KMS-11 (cell line): ENCODE measurements at regions not wholly inside any gene's neighbourhood (a gene's known extent, or its start where the extent isn't known, plus 50 kb on each side); places are given as distances from the start of the nearest gene placed in this dataset.

Experiments
- H2AFZ ChIP-seq: fragments of 200-600 bp; sonication (generic); 2 replicates; pipeline ENCODE4 v1.6.1; 2016; ENCODE audit warnings: antibody characterized with exemption, mixed run types, low read depth
- H3K27ac ChIP-seq: fragments of 200-600 bp; sonication (generic); 2 replicates; pipeline ENCODE4 v1.6.1; 2016; ENCODE audit warnings: mild to moderate bottlenecking, mixed run types
- H3K27me3 ChIP-seq: fragments of 200-600 bp; sonication (generic); 2 replicates; pipeline ENCODE4 v1.6.1; 2017; ENCODE audit warnings: mild to moderate bottlenecking, low read depth, mixed run types, moderate library complexity; ENCODE audit not compliant: insufficient read depth
- H3K36me3 ChIP-seq: fragments of 200-600 bp; sonication (generic); 2 replicates; pipeline ENCODE4 v1.6.1; 2017; ENCODE audit warnings: mild to moderate bottlenecking, mixed run types; ENCODE audit not compliant: insufficient read depth
- H3K4me1 ChIP-seq: fragments of 200-600 bp; sonication (generic); 2 replicates; pipeline ENCODE4 v1.6.1; 2016; ENCODE audit warnings: mild to moderate bottlenecking, low read depth, mixed run types; ENCODE audit not compliant: poor library complexity, severe bottlenecking
- H3K4me2 ChIP-seq: fragments of 200-600 bp; sonication (generic); 2 replicates; pipeline ENCODE4 v1.7.0; 2016; ENCODE audit warnings: mild to moderate bottlenecking, mixed run types
- H3K4me3 ChIP-seq: fragments of 200-600 bp; sonication (generic); IDR thresholded peaks from 2 replicates; pipeline ENCODE4 v1.6.1; 2017; ENCODE audit warnings: low read depth, low read length, mixed read lengths; ENCODE audit not compliant: insufficient read depth
- H3K79me2 ChIP-seq: fragments of 200-600 bp; sonication (generic); 2 replicates; pipeline ENCODE4 v1.6.1; 2016; ENCODE audit warnings: low read depth, mixed run types; ENCODE audit not compliant: insufficient read depth
- H3K9ac ChIP-seq: fragments of 200-600 bp; sonication (generic); 2 replicates; pipeline ENCODE4 v1.6.1; 2016; ENCODE audit warnings: mild to moderate bottlenecking, mixed run types
- H4K20me1 ChIP-seq: fragments of 200-600 bp; sonication (generic); 2 replicates; pipeline ENCODE4 v1.6.1; 2016; ENCODE audit warnings: mild to moderate bottlenecking, mixed run types; ENCODE audit not compliant: insufficient read depth
- TF ChIP-seq, protein P1 (sequence below): fragments of 200-600 bp; sonication (generic); conservative IDR thresholded peaks from 2 replicates; pipeline ENCODE4 v1.6.1; 2017; ENCODE audit warnings: low read depth, mild to moderate bottlenecking, antibody characterized with exemption, low read length, moderate library complexity, mixed read lengths

DNA sequence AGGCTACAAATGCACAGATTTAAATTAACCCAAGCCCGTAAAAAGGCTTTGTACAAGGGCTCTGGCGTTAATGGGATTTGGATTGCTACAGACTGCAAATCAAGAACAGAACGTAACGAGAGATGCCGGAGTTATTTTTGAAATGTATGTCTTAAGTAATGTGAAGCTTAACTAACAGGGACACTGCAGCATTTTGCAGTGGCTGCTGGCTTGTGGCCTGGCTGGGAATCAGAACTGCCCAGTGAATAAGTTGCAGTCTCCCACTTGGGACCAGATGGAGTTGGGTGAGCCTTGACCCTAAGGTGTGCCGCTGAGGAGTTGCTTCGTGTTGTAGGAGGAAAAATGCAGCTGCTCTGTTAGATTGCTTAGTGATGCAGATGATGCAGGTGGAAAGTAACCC is 318.4 kb downstream of the DHX15 start:
- H3K4me1 ChIP-seq: no peaks in the 10 kb centered on the region
- no peak overlapping the region for H3K4me3 ChIP-seq
- H3K27me3 ChIP-seq: no peaks in the 10 kb centered on the region
- H3K4me2 ChIP-seq: no peak overlapping the region
- TF ChIP-seq, protein P1, sequence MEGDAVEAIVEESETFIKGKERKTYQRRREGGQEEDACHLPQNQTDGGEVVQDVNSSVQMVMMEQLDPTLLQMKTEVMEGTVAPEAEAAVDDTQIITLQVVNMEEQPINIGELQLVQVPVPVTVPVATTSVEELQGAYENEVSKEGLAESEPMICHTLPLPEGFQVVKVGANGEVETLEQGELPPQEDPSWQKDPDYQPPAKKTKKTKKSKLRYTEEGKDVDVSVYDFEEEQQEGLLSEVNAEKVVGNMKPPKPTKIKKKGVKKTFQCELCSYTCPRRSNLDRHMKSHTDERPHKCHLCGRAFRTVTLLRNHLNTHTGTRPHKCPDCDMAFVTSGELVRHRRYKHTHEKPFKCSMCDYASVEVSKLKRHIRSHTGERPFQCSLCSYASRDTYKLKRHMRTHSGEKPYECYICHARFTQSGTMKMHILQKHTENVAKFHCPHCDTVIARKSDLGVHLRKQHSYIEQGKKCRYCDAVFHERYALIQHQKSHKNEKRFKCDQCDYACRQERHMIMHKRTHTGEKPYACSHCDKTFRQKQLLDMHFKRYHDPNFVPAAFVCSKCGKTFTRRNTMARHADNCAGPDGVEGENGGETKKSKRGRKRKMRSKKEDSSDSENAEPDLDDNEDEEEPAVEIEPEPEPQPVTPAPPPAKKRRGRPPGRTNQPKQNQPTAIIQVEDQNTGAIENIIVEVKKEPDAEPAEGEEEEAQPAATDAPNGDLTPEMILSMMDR: no peak
- H3K79me2 ChIP-seq: no peaks in the 10 kb centered on the region
- no peak overlapping the region for H3K27ac ChIP-seq
- H3K36me3 ChIP-seq: no peaks in the 10 kb centered on the region
- no peaks in the 10 kb centered on the region for H4K20me1 ChIP-seq
- H3K9ac ChIP-seq: no peak overlapping the region
- no peak overlapping the region for H2AFZ ChIP-seq

DNA sequence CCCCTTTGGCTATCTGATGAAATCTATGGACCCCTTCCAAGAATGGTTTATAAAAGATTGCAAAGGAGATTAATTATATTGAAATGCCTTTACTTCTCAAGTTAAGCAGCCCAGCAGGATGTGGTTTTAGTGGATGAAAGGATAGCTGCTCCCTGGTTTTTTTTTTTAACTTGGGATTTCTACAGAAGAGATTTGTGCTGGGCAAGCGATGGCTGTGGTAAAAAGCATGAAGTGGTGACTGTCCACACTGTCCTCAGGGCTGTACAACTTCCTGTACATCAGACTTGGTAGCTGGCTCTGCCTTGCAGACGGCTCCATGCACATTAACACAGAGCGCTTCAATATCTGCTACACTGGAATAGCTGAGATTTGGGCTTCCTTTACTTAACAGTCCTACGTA is 321.7 kb downstream of the DHX15 start:
- no peaks in the 10 kb centered on the region for H3K27me3 ChIP-seq
- TF ChIP-seq, protein P1: no peak
- H3K4me3 ChIP-seq: no peak overlapping the region
- no peaks in the 10 kb centered on the region for H3K4me1 ChIP-seq
- no peaks in the 10 kb centered on the region for H3K36me3 ChIP-seq
- H3K4me2 ChIP-seq: no peak overlapping the region
- no peak overlapping the region for H3K9ac ChIP-seq
- no peak overlapping the region for H3K27ac ChIP-seq
- H2AFZ ChIP-seq: no peak overlapping the region
- no peaks in the 10 kb centered on the region for H4K20me1 ChIP-seq
- no peaks in the 10 kb centered on the region for H3K79me2 ChIP-seq

DNA sequence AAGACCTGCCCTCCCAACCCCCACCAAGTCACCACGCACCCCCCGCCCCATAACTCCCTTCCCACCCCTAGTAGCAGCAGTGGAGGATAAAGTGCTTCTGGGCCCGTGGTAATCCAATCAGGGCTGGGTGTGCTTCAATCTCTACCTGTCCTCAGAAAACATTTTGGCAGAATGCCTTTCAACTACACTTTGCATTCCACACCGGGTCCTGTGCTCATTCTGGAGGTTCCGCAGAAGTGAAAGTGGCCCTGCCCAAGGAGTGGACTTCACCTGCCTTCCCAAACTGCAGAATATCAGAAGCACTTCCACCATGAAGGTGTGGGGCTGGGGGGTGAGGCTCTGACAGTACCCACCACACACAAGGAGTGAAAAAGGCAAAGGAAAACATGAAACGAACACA is 322.3 kb downstream of the DHX15 start:
- Histone ChIP-seq H3K9ac (no peak overlapping the region), H3K79me2 (no peaks in the 10 kb centered on the region), H3K4me3 (no peak overlapping the region), H4K20me1 (no peaks in the 10 kb centered on the region), H3K27me3 (no peaks in the 10 kb centered on the region), H2AFZ (no peak overlapping the region), H3K4me2 (no peak overlapping the region), H3K36me3 (no peaks in the 10 kb centered on the region), H3K4me1 (no peaks in the 10 kb centered on the region), H3K27ac (no peak overlapping the region)
- TF ChIP-seq, protein P1: no peak

DNA sequence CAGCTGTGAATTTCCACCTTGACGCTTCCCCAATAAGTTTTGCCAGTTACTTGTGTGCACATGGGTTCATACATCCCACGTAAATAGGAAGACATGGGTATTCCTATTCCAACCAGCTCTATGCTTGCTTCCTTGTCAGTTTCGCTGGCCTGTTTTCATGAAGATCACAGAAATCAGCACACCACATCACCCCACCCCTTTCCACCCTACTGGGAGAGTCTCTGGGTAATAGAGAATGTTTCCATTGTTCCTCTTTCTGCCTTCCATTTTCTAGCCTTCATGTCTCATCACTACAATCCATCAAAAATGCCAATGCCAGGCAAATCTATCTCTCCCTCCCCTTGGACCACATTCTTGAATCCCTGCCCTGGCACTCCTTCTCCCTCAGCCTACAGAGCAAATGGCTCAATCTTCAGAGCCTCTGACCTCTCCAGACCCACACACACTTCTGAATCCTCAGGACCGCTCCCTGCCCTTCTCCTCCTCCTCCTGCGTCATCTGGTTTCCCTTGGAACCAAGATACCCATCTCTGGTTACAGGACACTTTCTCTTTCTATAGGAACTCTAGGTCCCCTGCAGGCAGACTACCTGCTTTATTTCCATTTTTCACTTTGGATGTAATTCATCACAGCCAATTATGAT is 323.3 kb downstream of the DHX15 start:
- Histone ChIP-seq H3K4me2 (no peak overlapping the region), H2AFZ (no peak overlapping the region), H4K20me1 (no peaks in the 10 kb centered on the region), H3K27ac (no peak overlapping the region), H3K9ac (no peak overlapping the region), H3K79me2 (no peaks in the 10 kb centered on the region), H3K36me3 (no peaks in the 10 kb centered on the region), H3K4me1 (no peaks in the 10 kb centered on the region), H3K27me3 (no peaks in the 10 kb centered on the region), H3K4me3 (no peak overlapping the region)
- TF ChIP-seq, protein P1: no peak
